OCI-LY1 (cell line): ENCODE measurements at regions not wholly inside any gene's neighbourhood (a gene's known extent, or its start where the extent isn't known, plus 50 kb on each side); places are given as distances from the start of the nearest gene placed in this dataset.

Experiments
- H2AFZ ChIP-seq: fragments of 200-600 bp; sonication (generic), shearing (Covaris generic); 2 replicates; pipeline ENCODE4 v1.6.0; 2014; ENCODE audit warnings: antibody characterized with exemption, mild to moderate bottlenecking, low read length
- H3F3A ChIP-seq: fragments of 200-600 bp; sonication (generic), shearing (Covaris generic); 2 replicates; pipeline ENCODE4 v1.6.0; 2014; ENCODE audit warnings: mild to moderate bottlenecking, antibody characterized with exemption, low read length, moderate library complexity; ENCODE audit not compliant: insufficient read depth
- H3K27ac ChIP-seq: fragments of 200-600 bp; sonication (generic); 2 replicates; pipeline ENCODE4 v1.5.1; 2014; ENCODE audit warnings: low read length, mixed run types, mild to moderate bottlenecking, low read depth; ENCODE audit not compliant: poor library complexity, severe bottlenecking
- H3K27me3 ChIP-seq: fragments of 200-600 bp; sonication (generic); 2 replicates; pipeline ENCODE4 v1.6.0; 2014; ENCODE audit warnings: antibody characterized with exemption, mild to moderate bottlenecking, low read length, moderate library complexity; ENCODE audit not compliant: insufficient read depth
- H3K36me3 ChIP-seq: fragments of 200-600 bp; sonication (generic); 2 replicates; pipeline ENCODE4 v1.6.1; 2014; ENCODE audit warnings: mild to moderate bottlenecking, antibody characterized with exemption, low read length, moderate library complexity, mixed read lengths; ENCODE audit not compliant: insufficient read depth
- H3K4me1 ChIP-seq: fragments of 200-600 bp; sonication (generic); 2 replicates; pipeline ENCODE4 v1.5.1; 2014; ENCODE audit warnings: mild to moderate bottlenecking, low read length, moderate library complexity; ENCODE audit not compliant: insufficient read depth, severe bottlenecking
- H3K4me2 ChIP-seq: fragments of 200-600 bp; sonication (generic), shearing (Covaris generic); 2 replicates; pipeline ENCODE4 v1.6.1; 2014; ENCODE audit warnings: low read length
- H3K4me3 ChIP-seq: fragments of 200-600 bp; sonication (generic); 2 replicates; pipeline ENCODE4 v1.5.1; 2014; ENCODE audit warnings: low read length, low read depth, mild to moderate bottlenecking, mixed read lengths; ENCODE audit not compliant: poor library complexity, severe bottlenecking
- H3K79me2 ChIP-seq: fragments of 200-600 bp; shearing (Covaris generic); 2 replicates; pipeline ENCODE4 v1.6.1; 2016; ENCODE audit warnings: mixed run types, low read length, mixed read lengths; ENCODE audit not compliant: insufficient read depth
- H3K9ac ChIP-seq: fragments of 200-600 bp; sonication (generic), shearing (Covaris generic); 2 replicates; pipeline ENCODE4 v1.6.1; 2014; ENCODE audit warnings: mild to moderate bottlenecking, low read length, mixed read lengths
- H3K9me2 ChIP-seq: fragments of 200-600 bp; sonication (generic), shearing (Covaris generic); 2 replicates; pipeline ENCODE4 v1.6.1; 2014; ENCODE audit warnings: low read depth, mild to moderate bottlenecking, low read length, mixed read lengths
- H3K9me3 ChIP-seq: fragments of 200-600 bp; shearing (Covaris generic); 2 replicates; pipeline ENCODE4 v1.6.1; 2014; ENCODE audit warnings: low read length, mixed read lengths
- H4K20me1 ChIP-seq: fragments of 200-600 bp; sonication (generic), shearing (Covaris generic); 2 replicates; pipeline ENCODE4 v1.6.0; 2016; ENCODE audit warnings: mild to moderate bottlenecking, low read length; ENCODE audit not compliant: insufficient read depth
- EZH2 ChIP-seq: fragments of 200-600 bp; sonication (generic), shearing (Covaris generic); IDR thresholded peaks from 2 replicates; pipeline ENCODE4 v1.8.0; 2017; ENCODE audit warnings: borderline replicate concordance, mixed run types, mild to moderate bottlenecking, antibody characterized with exemption, low read length, moderate library complexity, mixed read lengths
- TF ChIP-seq, protein P1 (sequence below): fragments of 200-600 bp; sonication (generic), shearing (Covaris generic); IDR thresholded peaks from 2 replicates; pipeline ENCODE4 v1.5.1; 2017; ENCODE audit warnings: mild to moderate bottlenecking, antibody characterized with exemption, low read length, moderate library complexity, mixed read lengths

DNA sequence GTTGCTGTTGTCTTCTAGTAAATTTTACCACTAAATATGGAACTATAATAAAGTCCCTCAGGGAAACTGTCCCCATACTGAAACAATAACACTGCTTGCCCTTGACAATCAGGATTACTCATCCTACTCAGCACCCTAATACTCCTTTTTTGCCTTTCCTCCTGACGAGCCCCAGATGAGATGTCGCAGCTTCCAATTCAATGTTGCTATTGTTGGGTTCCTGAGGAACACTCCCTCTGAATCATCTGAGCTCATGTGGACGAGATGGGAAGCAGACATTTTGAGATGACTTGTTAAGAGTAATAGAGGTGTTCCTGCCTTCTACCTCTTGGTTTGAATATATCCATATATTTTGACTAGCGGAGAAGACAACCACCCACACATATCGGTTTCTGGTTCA is 187.8 kb upstream of the FAM98A start:
- H3K27me3 ChIP-seq, result peaks cover 3% of the 10 kb centered on the region; the same call in 1 of the 2 replicates
- H3K79me2 ChIP-seq, result no peaks in the 10 kb centered on the region
- no peak overlapping the region for H2AFZ ChIP-seq
- H3K9ac ChIP-seq, result no peak overlapping the region
- H4K20me1 ChIP-seq, result no peaks in the 10 kb centered on the region
- TF ChIP-seq, protein P1, sequence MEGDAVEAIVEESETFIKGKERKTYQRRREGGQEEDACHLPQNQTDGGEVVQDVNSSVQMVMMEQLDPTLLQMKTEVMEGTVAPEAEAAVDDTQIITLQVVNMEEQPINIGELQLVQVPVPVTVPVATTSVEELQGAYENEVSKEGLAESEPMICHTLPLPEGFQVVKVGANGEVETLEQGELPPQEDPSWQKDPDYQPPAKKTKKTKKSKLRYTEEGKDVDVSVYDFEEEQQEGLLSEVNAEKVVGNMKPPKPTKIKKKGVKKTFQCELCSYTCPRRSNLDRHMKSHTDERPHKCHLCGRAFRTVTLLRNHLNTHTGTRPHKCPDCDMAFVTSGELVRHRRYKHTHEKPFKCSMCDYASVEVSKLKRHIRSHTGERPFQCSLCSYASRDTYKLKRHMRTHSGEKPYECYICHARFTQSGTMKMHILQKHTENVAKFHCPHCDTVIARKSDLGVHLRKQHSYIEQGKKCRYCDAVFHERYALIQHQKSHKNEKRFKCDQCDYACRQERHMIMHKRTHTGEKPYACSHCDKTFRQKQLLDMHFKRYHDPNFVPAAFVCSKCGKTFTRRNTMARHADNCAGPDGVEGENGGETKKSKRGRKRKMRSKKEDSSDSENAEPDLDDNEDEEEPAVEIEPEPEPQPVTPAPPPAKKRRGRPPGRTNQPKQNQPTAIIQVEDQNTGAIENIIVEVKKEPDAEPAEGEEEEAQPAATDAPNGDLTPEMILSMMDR, result no peak
- TF ChIP-seq EZH2, result no peak
- no peak overlapping the region for H3K27ac ChIP-seq
- no peaks in the 10 kb centered on the region for H3F3A ChIP-seq
- no peaks in the 10 kb centered on the region for H3K9me3 ChIP-seq
- H3K4me3 ChIP-seq, result no peak overlapping the region
- no peak overlapping the region for H3K4me2 ChIP-seq
- H3K9me2 ChIP-seq, result no peaks in the 10 kb centered on the region
- H3K4me1 ChIP-seq, result no peaks in the 10 kb centered on the region
- H3K36me3 ChIP-seq, result no peaks in the 10 kb centered on the region

DNA sequence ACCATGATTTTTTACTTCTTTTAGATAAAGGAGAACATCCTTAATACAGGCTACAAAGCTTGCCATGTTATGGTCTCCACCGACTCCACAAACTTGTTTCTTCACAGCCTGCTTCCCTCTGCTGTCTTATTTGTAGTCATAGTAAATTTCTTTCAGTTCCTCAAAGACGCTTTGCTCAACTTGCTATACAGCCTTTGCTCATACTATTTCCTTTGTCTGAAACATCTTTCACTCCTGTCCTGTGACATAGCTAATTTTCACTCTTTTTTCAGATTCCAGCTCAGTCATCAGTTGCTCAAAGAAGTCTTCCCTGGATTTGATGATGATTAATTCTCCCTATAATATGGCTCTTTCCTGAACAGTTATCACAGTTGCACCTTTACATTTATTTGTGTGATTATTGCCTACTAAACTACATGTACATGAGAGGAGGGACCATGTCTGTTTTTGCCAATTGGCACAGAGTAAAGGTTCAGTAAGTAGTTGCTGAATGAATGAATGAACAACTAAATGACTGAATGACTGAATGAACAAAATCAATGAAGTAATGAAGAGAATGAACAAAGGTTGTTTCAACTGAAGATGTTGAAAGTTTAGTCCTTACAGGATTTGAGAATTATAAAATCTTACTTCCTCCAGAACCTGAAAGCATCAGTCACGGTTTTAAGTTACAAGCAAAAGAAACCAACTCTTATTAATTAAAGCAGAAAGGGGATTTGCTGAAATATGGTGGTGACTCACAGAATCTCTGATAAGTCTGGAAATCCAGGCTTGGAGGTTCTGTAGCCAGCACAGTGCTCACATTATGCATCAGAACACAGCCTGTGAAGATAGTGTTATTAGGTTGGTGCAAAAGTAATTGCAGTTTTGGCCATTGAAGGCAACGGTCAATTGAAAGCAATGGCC is 186.4 kb upstream of the FAM98A start:
- H3K9me2 ChIP-seq, result no peaks in the 10 kb centered on the region
- H3K36me3 ChIP-seq, result no peaks in the 10 kb centered on the region
- no peaks in the 10 kb centered on the region for H3F3A ChIP-seq
- no peak overlapping the region for H3K4me2 ChIP-seq
- H3K27ac ChIP-seq, result no peak overlapping the region
- no peak overlapping the region for H2AFZ ChIP-seq
- no peaks in the 10 kb centered on the region for H4K20me1 ChIP-seq
- no peak overlapping the region for H3K4me3 ChIP-seq
- no peaks in the 10 kb centered on the region for H3K79me2 ChIP-seq
- TF ChIP-seq, protein P1, result no peak
- TF ChIP-seq EZH2, result no peak
- H3K9me3 ChIP-seq, result no peaks in the 10 kb centered on the region
- H3K9ac ChIP-seq, result no peak overlapping the region
- no peaks in the 10 kb centered on the region for H3K4me1 ChIP-seq
- peaks cover 3% of the 10 kb centered on the region; the same call in 1 of the 2 replicates for H3K27me3 ChIP-seq

DNA sequence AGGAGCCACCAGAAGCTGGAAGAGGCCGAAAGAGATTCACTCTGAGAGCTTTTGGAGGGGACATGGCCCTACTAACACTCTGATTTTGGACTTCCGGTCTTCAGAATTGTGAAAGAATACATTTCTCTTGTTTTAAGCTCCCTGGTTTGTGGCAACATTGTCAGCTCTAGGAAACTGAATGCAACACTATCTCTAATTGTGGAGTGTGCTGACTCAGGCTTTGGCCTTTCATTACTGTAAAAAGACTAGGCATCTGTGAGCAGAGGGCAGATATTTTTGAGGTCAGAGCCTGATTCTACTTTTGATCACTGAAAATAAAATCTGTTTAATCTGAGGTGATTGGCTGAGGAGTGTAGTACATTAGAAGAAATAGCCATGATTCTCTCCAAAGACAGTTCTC is 185.4 kb upstream of the FAM98A start:
- H3K79me2 ChIP-seq, result no peaks in the 10 kb centered on the region
- no peak overlapping the region for H3K9ac ChIP-seq
- no peak overlapping the region for H3K4me3 ChIP-seq
- no peaks in the 10 kb centered on the region for H3K36me3 ChIP-seq
- TF ChIP-seq, protein P1, result no peak
- TF ChIP-seq EZH2, result no peak
- H3K27me3 ChIP-seq, result peaks cover 3% of the 10 kb centered on the region; the same call in 1 of the 2 replicates
- no peak overlapping the region for H3K4me2 ChIP-seq
- no peaks in the 10 kb centered on the region for H3K9me2 ChIP-seq
- H3F3A ChIP-seq, result no peaks in the 10 kb centered on the region
- H2AFZ ChIP-seq, result no peak overlapping the region
- no peak overlapping the region for H3K27ac ChIP-seq
- H4K20me1 ChIP-seq, result no peaks in the 10 kb centered on the region
- no peaks in the 10 kb centered on the region for H3K9me3 ChIP-seq
- H3K4me1 ChIP-seq, result no peaks in the 10 kb centered on the region
